GDM1 (cell line): ENCODE measurements at regions not wholly inside any gene's neighbourhood (a gene's known extent, or its start where the extent isn't known, plus 50 kb on each side); places are given as distances from the start of the nearest gene placed in this dataset.
"Not testable (repeated sequence)": the region's sequence is repeated elsewhere in the genome, so short reads cannot be mapped to it uniquely, and the experiment has no call there.

Experiments used
- DNase-seq: peaks from one replicate; lab custom pipeline; 2025; lab: John Stamatoyannopoulos, UW

DNA sequence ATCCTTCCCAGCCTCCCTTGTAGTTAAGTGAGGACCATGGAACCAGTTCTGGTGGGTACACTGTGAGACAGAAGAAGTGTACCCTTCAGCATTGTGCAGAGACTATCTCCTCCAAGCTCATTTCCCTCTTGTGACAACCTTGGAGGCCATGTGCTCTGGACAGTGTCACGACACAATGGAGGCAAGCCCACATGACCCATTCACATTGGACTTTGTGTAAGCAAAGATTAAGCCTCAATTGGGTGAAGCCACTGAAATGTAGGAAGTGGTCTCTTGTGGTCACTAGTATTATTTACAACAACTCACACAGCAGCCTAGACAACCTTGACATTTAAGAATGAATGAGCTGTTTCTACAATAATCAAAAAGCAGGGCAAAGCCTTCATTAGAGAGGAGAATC lies 124.2 kb downstream of the INHBA start:
- no peak for DNase-seq

DNA sequence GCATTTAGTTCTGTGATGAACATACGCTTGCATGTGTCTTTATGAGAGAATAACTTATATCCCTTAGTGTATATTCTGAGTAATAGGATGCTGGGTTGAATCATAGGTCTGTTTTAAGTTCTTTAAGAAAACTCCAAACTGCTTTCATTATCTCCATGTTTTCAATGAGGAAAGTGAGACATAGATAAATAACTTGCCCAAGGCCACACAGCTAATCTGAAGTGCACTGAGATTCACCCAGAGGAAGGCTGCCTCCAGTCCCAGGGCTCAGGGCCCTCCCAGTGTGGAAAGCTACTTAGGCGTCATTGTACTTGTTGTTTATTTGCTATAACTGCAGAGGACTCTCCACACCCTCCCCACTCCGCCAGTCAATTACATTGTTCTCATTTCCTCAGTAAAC lies 126.7 kb downstream of the INHBA start:
- no peak for DNase-seq

DNA sequence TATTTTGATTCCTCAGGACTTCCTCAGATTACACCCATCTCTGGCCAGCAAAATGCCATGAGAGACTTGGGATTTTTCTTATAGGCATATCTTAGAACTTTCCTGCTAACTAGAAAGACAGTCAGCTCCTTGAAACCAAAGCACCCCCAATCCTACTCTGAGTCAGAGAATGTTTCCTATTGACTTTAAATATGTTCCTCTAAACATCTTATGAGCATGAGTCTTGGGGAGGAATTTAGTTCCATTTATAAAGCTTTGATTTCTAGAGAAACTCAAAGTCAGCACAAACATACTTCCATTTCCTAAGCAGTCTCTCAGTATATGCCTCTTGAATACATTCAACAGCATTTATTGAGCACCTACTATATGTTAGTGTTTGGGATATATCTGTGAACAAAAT lies 128.5 kb downstream of the INHBA start:
- no peak for DNase-seq

DNA sequence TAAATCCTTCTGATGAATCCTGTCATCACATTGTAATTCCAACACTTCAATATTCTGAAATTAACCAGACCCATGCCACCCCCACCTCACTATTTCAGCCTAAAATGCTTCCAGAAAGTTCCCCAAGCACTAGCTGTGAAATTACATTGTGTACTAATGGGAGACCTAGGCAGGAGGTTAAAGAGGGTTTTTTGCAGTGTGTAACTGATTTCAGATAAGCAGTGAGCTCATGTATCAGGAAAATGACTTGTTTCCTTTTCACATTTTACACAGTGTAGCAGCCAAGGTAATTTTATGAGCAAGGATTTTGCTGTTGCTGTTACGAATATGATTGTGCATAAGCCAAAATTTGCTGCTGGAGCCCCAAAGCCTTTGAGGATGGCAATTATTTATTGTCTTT lies 129.0 kb downstream of the INHBA start:
- no peak for DNase-seq

DNA sequence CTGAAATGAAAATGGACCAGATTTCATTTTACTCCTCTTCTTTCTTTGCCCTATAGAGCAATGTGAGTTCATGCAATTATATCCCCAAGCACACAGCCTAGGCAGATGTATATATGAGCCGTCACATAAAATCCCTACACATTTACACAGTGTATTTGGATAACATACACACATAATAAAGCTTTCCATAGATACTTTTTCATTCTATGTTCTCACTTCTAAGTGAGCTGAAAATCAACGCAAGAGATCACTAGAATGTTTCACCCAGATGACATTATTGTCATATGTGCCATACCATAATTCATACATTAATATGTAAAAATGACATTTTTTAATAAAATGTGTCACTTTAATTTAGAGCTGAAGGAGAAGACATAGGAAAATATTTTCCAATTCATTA lies 129.4 kb downstream of the INHBA start:
- no peak for DNase-seq

DNA sequence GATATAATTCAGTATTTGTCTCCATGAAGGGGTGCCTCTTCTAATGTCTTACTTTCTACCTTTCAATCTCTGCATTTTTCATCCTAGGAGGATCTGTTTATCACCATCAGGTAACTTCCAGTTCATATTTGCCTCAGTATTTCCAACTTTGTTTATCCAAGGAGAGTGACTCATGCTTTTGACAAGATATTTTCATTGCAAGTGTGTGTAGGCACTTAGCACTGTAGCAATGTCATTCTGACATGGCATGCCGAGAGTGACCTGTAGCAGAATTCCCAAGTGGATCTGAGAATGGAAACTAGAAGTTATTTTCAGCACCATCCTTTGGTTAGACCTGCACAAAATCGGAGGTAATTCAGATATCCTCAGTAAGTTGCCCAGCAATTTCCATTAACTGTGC lies 129.9 kb downstream of the INHBA start:
- DNase-seq, result no peak

DNA sequence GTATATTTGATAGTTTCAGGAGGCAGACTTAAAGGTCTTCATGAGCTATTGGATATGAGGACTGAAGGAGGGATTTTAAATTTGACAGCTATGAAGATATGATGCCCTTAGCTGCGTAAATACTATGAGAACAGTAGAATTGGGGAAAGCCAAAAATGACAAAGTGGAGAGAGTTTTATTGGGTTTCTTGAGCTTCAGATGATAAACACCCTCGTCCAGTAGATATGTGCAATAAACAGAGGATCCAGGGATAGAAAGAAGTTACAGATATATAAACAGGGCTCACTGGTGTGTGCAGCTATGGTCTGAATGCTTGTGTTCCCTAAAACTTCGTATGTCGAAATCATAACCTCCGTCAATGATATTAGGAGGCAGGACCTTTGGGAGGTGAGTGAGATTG lies 131.3 kb downstream of the INHBA start:
- DNase-seq, result no peak

- DNase-seq, result no peak
These were observed 132.1 kb downstream of the INHBA start for GRCh38 chr7:41570766-41571165.

GRCh38 chr7:41568135-41568534 lies 134.8 kb downstream of the INHBA start:
- no peak for DNase-seq

GRCh38 chr7:41567731-41568114 lies 135.2 kb downstream of the INHBA start:
- no peak for DNase-seq

DNA sequence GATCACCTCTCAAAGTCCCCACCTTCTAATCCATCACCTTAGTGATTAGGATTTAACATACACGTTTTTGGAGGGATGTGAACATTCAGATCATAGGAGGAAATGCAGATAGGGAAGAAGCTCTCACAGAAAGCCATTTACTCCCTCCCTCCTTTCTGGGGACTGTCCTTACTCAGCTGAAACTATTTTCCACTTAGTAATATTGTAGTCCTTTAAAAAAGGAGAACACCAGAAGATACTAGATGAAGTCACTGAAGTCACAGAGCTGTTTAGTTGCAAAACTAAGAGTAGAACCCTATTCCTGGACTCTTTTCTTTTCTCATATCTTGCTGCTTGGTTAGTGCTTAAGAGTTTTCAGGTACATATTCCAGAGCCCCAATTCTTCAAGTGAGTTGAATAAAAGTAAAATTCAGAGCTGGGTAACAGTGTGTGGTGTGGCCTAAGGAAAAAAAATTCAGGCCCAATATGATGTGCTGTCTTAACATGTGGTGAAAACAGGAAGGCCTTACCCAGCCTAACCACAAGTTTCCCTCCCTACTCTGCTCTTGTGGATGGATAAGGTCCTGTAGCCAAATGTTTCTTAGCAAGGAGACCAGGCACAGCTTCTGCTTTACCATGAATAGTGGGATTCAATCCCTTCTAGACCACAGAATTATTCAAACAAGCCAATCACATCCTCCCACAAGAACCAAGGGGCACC lies 135.7 kb downstream of the INHBA start:
- DNase-seq, result peak; percentile 39

- no peak for DNase-seq
These were observed 136.3 kb downstream of the INHBA start for GRCh38 chr7:41566581-41566980.

DNA sequence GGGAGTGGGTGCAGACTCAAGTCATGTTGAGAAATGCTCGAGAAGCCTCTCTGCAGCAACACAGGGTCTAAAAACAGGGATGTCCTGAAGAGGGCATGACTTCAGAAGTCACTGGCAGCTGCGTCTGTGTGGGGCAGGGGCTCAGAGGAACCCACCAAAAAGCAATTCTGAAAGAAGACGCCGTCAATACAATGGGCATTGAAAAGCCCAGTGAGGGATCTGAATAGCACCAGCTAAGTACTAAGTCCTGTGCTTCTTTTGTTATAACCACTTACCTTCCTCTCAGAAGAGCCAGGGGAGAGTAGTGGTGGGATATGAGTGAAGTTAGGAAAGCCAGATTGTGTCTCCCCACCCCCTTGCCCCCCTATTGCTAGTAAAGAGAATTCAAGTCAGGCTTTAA lies 137.2 kb downstream of the INHBA start:
- DNase-seq, result no peak

DNA sequence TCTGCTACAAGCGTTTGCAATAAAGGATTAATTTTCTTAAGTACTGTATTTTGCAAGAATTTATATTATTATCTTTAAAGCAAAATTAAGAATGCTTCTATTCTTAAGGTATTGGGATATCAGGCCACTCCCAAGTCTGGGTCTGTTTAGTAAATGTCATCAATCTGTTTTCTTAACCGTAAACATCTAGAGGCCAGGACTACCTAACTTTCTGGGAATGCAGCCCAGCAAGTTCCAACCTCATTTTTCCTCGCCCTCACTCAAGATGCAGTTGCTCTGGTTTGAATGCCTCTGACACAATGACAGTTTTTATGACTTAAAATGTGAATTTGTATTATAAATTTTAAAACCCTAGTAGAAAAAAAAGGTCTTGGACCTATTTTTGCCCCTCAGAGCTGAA lies 143.5 kb downstream of the INHBA start:
- DNase-seq, result no peak

- no peak for DNase-seq
These were observed 148.4 kb downstream of the INHBA start for GRCh38 chr7:41554481-41554880.

- DNase-seq, result not testable (repeated sequence)
These were observed 152.8 kb downstream of the INHBA start for GRCh38 chr7:41550046-41550445.

DNA sequence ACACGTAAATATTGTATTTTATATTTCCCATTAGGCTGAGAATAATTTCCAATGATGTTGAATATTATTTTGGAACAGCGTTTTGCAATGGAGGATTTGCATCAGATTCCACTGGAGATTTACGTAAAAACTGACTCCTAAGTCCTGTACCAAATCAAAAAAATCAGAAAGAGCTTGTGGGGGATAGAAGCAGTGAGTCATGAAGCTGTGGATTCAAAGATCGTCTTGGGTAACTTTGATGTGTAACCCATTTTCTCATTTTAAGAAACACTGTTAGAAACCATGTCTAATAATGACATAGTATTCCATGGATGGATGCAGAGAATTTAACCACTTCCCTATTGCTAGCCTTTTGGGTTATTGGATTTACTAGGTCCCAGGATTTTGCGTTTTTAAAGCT lies 158.6 kb downstream of the INHBA start:
- DNase-seq, result no peak

DNA sequence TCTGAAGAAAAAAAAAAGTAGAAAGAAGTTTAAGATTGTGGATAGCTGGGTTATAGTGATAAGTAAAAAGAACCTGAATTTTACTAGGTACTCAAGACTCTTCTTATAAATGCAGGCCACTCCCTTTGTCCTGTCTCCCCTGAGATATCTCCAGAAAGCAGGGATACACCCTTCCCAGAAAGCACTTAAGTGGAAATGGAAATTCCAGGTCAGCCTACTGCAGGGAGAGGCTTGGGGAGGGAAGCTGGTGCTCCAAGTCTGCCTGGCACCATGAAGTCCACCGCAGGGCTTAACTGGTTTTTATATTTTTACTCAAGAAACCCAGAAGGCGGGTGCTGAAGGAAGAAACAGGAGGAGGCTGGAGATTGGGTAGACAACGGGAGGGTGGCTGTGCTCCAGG lies 162.3 kb downstream of the INHBA start:
- DNase-seq, result no peak

DNA sequence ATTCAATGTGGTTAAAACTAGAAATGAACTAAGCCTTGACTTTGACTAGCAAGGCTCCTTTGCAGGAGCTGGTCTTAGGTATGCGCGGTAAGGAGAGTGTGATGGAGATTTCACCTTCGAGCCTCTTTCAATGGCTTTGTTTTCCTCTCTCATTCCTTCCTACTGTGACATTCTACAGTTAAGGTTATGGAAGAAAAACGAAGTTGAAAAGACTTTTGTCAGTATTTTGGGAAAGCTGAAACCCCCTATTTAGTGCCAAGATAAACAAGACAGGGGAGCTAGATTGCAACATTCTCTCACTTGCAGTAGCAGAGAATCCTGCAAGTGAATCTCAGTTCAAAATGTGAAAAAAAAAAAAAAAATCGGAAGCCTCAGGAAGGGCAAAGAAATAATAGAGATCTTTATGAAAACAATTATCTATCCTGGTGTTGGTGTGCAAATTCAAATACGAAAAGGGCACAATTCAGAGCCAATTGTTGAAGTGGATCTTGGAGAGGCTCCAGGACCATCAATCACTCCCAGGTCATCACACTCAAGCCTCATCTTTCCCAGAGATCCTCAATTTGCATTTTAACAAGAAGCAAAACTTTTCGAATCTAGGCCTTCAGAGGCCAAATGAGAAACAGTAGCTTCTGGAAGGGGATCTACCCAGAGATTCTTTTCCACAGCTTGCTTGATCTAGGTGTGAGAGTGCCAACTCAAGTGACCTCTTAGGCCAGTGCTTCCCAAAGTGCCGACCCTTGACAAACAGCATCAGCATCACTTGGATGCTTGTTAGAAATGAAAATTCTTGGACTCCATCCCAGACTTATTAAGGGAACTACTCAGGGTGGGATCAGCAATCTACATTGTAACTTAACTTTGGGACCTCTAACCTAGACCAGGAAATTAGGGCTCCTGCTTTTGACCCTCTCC lies 163.8 kb downstream of the INHBA start:
- DNase-seq, result no peak

DNA sequence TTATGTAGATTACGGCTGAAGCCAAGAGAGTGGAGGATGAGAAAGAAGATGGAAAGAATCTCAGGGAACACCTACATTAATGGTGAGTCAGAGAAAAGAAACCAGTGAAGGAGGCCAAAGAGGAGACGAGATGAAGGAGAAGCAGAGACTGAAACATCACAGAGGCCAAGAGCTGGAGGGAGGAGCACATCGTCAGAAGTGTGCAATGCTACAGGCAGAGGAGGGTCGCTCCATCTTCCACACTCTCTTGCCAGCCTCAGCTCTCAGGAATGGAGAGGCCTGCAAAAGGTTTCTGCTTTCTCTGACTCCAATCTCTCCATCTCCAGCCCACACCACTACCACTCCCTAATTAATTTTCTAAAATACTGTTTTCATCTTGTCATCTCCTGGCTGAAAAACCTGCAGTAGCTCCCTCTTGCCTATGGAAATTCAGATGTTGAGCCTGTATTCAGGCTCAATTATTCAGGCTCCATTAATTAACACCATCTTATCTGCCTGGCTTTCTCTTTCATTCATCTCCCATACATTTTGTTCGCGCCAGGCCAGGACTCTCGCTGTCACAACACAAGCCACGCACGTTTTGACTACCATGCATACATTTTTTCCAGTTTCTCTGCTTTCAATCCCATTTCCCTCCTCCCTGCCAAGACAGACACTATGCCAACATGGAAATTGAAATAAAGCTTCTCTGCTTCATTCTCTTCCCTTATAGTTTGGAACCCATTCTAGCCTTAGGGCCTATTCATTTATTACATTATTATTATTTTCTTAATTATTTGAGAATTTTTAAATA lies 165.8 kb downstream of the INHBA start:
- no peak for DNase-seq

DNA sequence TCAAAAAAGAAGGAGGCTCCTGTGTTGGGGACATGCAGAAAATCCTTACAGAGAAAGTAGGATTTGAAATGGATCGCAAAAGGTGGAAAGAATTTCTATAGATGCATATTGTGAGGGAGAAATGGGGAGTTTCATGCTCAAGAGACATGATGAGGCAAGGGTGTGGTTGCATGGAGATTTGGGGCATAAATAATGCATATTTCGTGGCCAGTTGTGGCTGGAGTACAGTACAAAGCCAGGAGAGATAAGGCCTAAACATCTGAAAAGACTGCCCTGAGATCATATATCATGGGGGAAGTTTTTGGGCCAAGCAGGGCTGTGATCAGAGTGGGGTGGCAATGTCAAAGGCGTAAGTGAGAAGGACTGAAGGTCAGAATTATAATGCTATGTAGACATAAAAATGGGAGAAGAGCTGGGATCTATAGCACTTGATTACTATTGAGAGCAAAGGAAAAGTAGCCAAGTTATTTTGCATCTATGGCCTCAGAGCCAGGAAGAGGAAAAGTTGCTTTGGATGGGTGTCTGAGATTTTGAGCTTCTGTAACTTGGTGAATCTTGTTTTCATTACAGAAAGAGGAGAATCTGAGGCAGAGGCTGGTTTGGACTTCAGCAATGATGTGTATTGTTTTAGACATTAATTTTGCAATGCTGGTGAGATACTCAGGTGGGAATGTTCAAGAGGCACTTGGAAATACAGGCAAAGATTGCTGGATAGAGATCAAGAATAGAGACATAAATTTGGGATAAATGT lies 166.6 kb downstream of the INHBA start:
- no peak for DNase-seq

DNA sequence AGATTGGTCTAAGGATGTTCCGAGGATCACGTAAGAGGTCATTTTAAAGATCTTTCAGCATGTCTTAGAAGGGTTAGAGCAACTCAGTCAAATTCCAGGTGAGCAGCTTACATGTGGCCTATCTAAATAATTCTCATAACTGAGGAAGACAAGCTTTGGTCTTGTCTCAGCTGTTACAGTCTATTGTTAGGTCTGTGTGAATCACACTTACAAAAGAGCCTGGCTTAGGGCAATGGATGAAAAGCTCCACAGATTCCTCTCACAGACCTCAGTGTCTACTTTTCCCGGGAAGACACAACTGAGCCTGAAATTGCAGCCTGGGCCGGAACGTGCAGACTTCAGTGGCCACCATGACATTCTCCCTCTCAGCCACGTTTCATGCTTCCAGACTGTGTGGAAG lies 173.1 kb downstream of the INHBA start:
- no peak for DNase-seq
